ENCODE measurements at regions not wholly inside any gene's neighbourhood (a gene's known extent, or its start where the extent isn't known, plus 50 kb on each side); places are given as distances from the start of the nearest gene placed in this dataset.

DNA sequence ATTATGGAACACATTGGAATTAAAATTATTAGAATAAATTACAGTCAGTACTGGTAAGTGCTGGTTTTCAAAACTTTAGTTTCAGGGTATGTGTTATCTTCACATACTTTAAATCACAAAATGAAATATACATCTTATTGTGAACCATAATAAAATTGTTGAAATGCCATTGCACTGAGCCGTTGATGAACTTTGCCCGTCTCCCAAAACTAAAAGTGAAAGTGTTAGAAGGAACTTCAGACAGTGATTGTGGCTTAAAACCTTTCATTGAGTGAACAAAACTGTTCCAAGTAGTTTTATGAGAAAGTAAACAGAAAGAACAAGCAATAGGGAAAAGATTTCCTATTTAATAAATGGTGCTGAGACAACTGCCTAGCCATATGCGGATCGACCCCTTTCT, 811.6 kb downstream of the PLCL1 start:
- TF ChIP-seq, protein P1, sequence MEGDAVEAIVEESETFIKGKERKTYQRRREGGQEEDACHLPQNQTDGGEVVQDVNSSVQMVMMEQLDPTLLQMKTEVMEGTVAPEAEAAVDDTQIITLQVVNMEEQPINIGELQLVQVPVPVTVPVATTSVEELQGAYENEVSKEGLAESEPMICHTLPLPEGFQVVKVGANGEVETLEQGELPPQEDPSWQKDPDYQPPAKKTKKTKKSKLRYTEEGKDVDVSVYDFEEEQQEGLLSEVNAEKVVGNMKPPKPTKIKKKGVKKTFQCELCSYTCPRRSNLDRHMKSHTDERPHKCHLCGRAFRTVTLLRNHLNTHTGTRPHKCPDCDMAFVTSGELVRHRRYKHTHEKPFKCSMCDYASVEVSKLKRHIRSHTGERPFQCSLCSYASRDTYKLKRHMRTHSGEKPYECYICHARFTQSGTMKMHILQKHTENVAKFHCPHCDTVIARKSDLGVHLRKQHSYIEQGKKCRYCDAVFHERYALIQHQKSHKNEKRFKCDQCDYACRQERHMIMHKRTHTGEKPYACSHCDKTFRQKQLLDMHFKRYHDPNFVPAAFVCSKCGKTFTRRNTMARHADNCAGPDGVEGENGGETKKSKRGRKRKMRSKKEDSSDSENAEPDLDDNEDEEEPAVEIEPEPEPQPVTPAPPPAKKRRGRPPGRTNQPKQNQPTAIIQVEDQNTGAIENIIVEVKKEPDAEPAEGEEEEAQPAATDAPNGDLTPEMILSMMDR (IDR thresholded peaks at IDR 0.05), result no peak
- no peak for TF ChIP-seq POLR2A (IDR thresholded peaks at IDR 0.05)
